ENCODE measurements at regions not wholly inside any gene's neighbourhood (a gene's known extent, or its start where the extent isn't known, plus 50 kb on each side); places are given as distances from the start of the nearest gene placed in this dataset.

DNA sequence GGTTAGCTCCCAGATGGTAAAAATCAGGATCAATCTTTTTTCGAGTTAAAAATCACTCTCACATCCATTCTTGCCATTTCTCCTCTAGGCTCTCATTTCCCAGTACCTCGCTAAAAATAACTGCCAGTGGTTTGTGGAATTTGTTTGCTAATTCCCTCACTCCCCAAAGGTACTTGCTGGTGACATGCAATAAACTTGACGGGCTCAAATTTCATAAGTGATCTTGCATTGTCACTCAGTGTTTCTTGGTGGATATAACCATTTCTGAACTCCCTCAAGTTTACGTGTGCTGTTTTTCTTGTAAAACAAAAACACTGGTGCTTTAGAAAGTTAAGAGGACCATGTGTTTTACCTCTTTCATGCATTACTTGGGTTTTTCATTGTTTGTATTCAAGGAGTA, 399.2 kb upstream of the MKI67 start:
- H3K36me3 Mint-ChIP-seq (ENCODE audit: unreplicated experiment): peaks cover 6% of the 10 kb centered on the region
- H3K4me3 Mint-ChIP-seq (ENCODE audit: unreplicated experiment): no peak overlapping the region
- peaks cover 39% of the 10 kb centered on the region for H3K4me1 Mint-ChIP-seq (ENCODE audit: low read depth, unreplicated experiment)
- no peak overlapping the region for H3K27ac Mint-ChIP-seq (ENCODE audit: unreplicated experiment)
- peaks cover 12% of the 10 kb centered on the region for H3K9me3 Mint-ChIP-seq (ENCODE audit: unreplicated experiment)
- TF ChIP-seq, protein P1, sequence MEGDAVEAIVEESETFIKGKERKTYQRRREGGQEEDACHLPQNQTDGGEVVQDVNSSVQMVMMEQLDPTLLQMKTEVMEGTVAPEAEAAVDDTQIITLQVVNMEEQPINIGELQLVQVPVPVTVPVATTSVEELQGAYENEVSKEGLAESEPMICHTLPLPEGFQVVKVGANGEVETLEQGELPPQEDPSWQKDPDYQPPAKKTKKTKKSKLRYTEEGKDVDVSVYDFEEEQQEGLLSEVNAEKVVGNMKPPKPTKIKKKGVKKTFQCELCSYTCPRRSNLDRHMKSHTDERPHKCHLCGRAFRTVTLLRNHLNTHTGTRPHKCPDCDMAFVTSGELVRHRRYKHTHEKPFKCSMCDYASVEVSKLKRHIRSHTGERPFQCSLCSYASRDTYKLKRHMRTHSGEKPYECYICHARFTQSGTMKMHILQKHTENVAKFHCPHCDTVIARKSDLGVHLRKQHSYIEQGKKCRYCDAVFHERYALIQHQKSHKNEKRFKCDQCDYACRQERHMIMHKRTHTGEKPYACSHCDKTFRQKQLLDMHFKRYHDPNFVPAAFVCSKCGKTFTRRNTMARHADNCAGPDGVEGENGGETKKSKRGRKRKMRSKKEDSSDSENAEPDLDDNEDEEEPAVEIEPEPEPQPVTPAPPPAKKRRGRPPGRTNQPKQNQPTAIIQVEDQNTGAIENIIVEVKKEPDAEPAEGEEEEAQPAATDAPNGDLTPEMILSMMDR (IDR thresholded peaks at IDR 0.05; ENCODE audit: partially characterized antibody, unreplicated experiment): no peak
- H3K27me3 Mint-ChIP-seq (ENCODE audit: unreplicated experiment): peaks cover 10% of the 10 kb centered on the region
- DNase-seq: no peak

DNA sequence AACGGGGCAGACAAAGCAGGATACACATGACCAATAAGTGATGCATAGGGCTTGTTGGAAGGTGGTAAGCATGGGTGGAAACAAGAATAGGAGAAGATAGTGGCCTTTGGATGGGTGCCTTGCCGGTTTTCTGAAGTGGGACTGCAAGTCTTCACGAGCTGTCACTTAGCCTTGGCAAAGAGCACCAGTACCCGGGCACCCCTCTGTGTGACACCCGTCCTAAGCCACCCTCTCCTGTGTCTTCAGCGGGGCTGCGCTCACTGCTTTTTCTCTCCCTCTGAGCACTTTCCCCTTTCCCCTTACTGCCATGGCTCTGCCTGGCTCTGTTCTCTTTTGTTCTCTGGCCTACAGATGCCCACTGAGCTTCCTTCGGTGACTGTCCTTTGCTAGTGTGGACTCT, 399.7 kb upstream of the MKI67 start:
- H3K4me1 Mint-ChIP-seq (ENCODE audit: low read depth, unreplicated experiment): peaks cover 39% of the 10 kb centered on the region
- H3K9me3 Mint-ChIP-seq (ENCODE audit: unreplicated experiment): peaks cover 12% of the 10 kb centered on the region
- TF ChIP-seq, protein P1 (IDR thresholded peaks at IDR 0.05; ENCODE audit: partially characterized antibody, unreplicated experiment): no peak
- peaks cover 5% of the 10 kb centered on the region for H3K27me3 Mint-ChIP-seq (ENCODE audit: unreplicated experiment)
- no peak overlapping the region for H3K27ac Mint-ChIP-seq (ENCODE audit: unreplicated experiment)
- H3K4me3 Mint-ChIP-seq (ENCODE audit: unreplicated experiment): no peak overlapping the region
- peaks cover 1% of the 10 kb centered on the region for H3K36me3 Mint-ChIP-seq (ENCODE audit: unreplicated experiment)
- DNase-seq: no peak

DNA sequence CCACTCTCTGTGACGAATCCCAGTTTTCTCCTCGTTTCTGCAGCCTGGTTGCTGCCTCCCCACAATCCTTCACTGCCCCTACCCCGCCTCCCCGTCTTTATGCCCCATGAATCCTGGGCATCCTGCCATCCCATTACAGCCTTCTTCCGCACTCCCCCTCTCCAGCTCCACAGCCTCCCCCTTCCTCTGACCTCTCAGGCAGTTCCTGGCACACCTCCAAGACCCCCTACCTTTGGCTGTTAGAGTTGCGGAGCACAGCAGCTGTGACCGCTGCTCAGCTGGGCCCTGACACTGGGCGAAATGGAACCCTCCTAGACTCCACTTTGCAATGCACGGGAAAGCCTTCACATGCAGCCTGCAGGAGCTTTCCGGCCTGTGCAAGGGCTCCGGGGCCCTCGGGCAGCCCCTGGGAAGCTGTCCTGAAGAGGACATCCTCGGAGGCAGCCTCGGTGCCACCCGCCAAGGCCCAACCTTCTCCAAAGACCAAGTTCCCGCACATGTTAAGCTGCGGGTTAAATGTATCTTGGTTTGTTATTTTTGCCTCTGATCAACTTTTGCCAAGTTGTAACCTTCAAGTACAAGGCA, 400.7 kb upstream of the MKI67 start:
- Mint-ChIP-seq H3K27me3 (ENCODE audit: unreplicated experiment) (peaks cover 2% of the 10 kb centered on the region), H3K4me1 (ENCODE audit: low read depth, unreplicated experiment) (peaks cover 39% of the 10 kb centered on the region), H3K9me3 (ENCODE audit: unreplicated experiment) (peaks cover 5% of the 10 kb centered on the region), H3K36me3 (ENCODE audit: unreplicated experiment) (no peaks in the 10 kb centered on the region), H3K4me3 (ENCODE audit: unreplicated experiment) (no peak overlapping the region), H3K27ac (ENCODE audit: unreplicated experiment) (no peak overlapping the region)
- no peak for DNase-seq
- TF ChIP-seq, protein P1 (IDR thresholded peaks at IDR 0.05; ENCODE audit: partially characterized antibody, unreplicated experiment): no peak

DNA sequence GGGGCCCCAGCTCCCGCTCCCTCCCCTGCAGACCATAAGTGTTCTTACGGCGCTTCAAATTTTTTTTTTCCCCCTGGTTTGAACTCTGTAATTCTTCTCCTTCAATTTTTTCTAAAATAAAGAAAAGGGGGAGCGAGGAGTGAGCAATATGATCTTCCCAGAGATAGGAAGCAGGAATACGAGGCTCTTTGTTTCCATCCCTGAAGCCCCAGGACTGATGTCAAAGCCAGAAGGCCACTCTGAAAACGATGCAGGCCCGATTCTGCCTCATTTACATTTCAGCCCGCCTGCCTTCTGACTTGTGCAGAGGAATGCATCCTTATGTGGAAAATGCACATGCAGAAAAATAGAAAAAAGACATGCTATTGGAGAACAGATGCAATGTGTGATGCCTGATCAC, 401.5 kb upstream of the MKI67 start:
- peaks cover 1% of the 10 kb centered on the region for H3K27me3 Mint-ChIP-seq (ENCODE audit: unreplicated experiment)

DNA sequence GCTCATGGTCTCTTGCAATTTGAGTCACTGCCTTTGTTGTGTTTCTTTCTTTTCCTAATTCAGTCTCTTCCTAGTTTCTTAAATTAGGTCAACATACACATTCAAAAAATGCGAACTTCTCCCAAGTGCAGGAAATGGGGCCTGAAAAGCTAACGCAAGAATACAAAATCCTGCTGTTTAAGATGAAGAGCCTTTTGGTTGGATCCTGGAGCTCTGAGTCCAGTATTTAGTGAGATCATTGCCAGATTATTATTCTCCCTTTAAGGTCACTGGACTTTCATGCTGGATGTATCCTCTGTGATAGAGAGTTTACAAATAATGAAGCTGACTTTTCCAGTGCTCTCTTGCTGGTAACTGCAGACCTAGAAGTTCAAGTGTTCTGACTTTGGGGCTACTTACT, 401.9 kb upstream of the MKI67 start:
- H3K27me3 Mint-ChIP-seq (ENCODE audit: unreplicated experiment): peaks cover 1% of the 10 kb centered on the region
- TF ChIP-seq, protein P1 (IDR thresholded peaks at IDR 0.05; ENCODE audit: partially characterized antibody, unreplicated experiment): no peak
- no peaks in the 10 kb centered on the region for H3K36me3 Mint-ChIP-seq (ENCODE audit: unreplicated experiment)
- DNase-seq: no peak
- H3K27ac Mint-ChIP-seq (ENCODE audit: unreplicated experiment): no peak overlapping the region
- peaks cover 5% of the 10 kb centered on the region for H3K9me3 Mint-ChIP-seq (ENCODE audit: unreplicated experiment)
- no peak overlapping the region for H3K4me3 Mint-ChIP-seq (ENCODE audit: unreplicated experiment)
- peaks cover 39% of the 10 kb centered on the region for H3K4me1 Mint-ChIP-seq (ENCODE audit: low read depth, unreplicated experiment)

More for the DNA sequence above, 401.5 kb upstream of the MKI67 start:
- H3K27ac Mint-ChIP-seq (ENCODE audit: unreplicated experiment): no peak overlapping the region
- H3K4me1 Mint-ChIP-seq (ENCODE audit: low read depth, unreplicated experiment): peaks cover 39% of the 10 kb centered on the region
- no peak overlapping the region for H3K4me3 Mint-ChIP-seq (ENCODE audit: unreplicated experiment)
- no peaks in the 10 kb centered on the region for H3K36me3 Mint-ChIP-seq (ENCODE audit: unreplicated experiment)
- H3K9me3 Mint-ChIP-seq (ENCODE audit: unreplicated experiment): peaks cover 5% of the 10 kb centered on the region
- no peak for DNase-seq
- TF ChIP-seq, protein P1 (IDR thresholded peaks at IDR 0.05; ENCODE audit: partially characterized antibody, unreplicated experiment): no peak
